ENCODE measurements at regions not wholly inside any gene's neighbourhood (a gene's known extent, or its start where the extent isn't known, plus 50 kb on each side); places are given as distances from the start of the nearest gene placed in this dataset.

GRCh38 chr2:82320296-82320695, 2015.7 kb upstream of the LRRTM1 start:
- WGBS, 2 donors: 63 to 70% methylated on average over 3 of the region's 3 CpGs
- ATAC-seq (no peak), FAIRE-seq (no peak), DNase-seq (no peak)
- Histone ChIP-seq H3K27me3 (no peaks in the 10 kb centered on the region), H3K4me1 (peaks cover 6 to 15% (median 14%) of the 10 kb centered on the region in 3 donors), H3K27ac (no peak overlapping the region), H3K4me3 (no peak overlapping the region), H3K9me3 (no peaks in the 10 kb centered on the region), H3K36me3 (no peaks in the 10 kb centered on the region)
- intact Hi-C loops (cut with DNase I): no loop called here
- TF ChIP-seq CTCF (IDR thresholded peaks at IDR 0.05): no peak

- no peak for TF ChIP-seq CTCF (IDR thresholded peaks at IDR 0.05)
These were observed 2012.5 kb upstream of the LRRTM1 start for GRCh38 chr2:82317012-82317411.

GRCh38 chr2:82316586-82316985, 2012.0 kb upstream of the LRRTM1 start:
- Histone ChIP-seq H3K4me1 (peaks cover 6 to 15% (median 14%) of the 10 kb centered on the region in 3 donors), H3K27me3 (no peaks in the 10 kb centered on the region), H3K4me3 (no peak overlapping the region), H3K9me3 (no peaks in the 10 kb centered on the region), H3K36me3 (no peaks in the 10 kb centered on the region), H3K27ac (no peak overlapping the region)
- peak; percentile 56 for FAIRE-seq
- intact Hi-C loops (cut with DNase I): no loop called here
- TF ChIP-seq CTCF (IDR thresholded peaks at IDR 0.05): no peak
- no peak for DNase-seq
- peak; percentile 35 to 40 (median 37) for ATAC-seq
- 2 to 9% methylated on average over 1 of the region's 1 CpG for WGBS, 2 donors

More at GRCh38 chr2:82317012-82317411, 2012.5 kb upstream of the LRRTM1 start:
- no peak overlapping the region for H3K4me3 ChIP-seq
- intact Hi-C loops (cut with DNase I): no loop called here
- 6 to 15% methylated on average over 4 of the region's 4 CpGs for WGBS, 2 donors
- FAIRE-seq (no peak), DNase-seq (peak in 2 of 6 donors; percentile 15 to 40), ATAC-seq (peak; percentile 90 to 96 (median 93))
- H3K9me3 ChIP-seq: no peaks in the 10 kb centered on the region
- peaks cover 6 to 15% (median 14%) of the 10 kb centered on the region in 3 donors for H3K4me1 ChIP-seq
- no peaks in the 10 kb centered on the region for H3K27me3 ChIP-seq
- H3K27ac ChIP-seq: no peak overlapping the region
- no peaks in the 10 kb centered on the region for H3K36me3 ChIP-seq

- WGBS, 2 donors: 71 to 76% methylated on average over 1 of the region's 1 CpG
- peaks cover 6 to 15% (median 14%) of the 10 kb centered on the region in 3 donors for H3K4me1 ChIP-seq
- ATAC-seq (no peak), DNase-seq (no peak), FAIRE-seq (no peak)
- intact Hi-C loops (cut with DNase I): no loop called here
- H3K27ac ChIP-seq: no peak overlapping the region
- TF ChIP-seq CTCF (IDR thresholded peaks at IDR 0.05): no peak
- H3K4me3 ChIP-seq: no peak overlapping the region
- H3K36me3 ChIP-seq: no peaks in the 10 kb centered on the region
- H3K9me3 ChIP-seq: no peaks in the 10 kb centered on the region
- H3K27me3 ChIP-seq: no peaks in the 10 kb centered on the region
These were observed 2010.4 kb upstream of the LRRTM1 start for GRCh38 chr2:82314836-82315472.

- no peaks in the 10 kb centered on the region for H3K9me3 ChIP-seq
- FAIRE-seq: no peak
- H3K4me1 ChIP-seq: no peaks in the 10 kb centered on the region
- no peak overlapping the region for H3K4me3 ChIP-seq
- no peak overlapping the region for H3K27ac ChIP-seq
- H3K36me3 ChIP-seq: no peaks in the 10 kb centered on the region
- no peak for ATAC-seq
- DNase-seq: no peak
- intact Hi-C loops (cut with DNase I): no loop called here
- H3K27me3 ChIP-seq: no peaks in the 10 kb centered on the region
- TF ChIP-seq CTCF (IDR thresholded peaks at IDR 0.05): no peak
These were observed 2003.0 kb upstream of the LRRTM1 start for GRCh38 chr2:82307511-82307910.

Data from pancreas (tissue), 10 donors.